HG03064 (cell line): ENCODE measurements at regions not wholly inside any gene's neighbourhood (a gene's known extent, or its start where the extent isn't known, plus 50 kb on each side); places are given as distances from the start of the nearest gene placed in this dataset.

ENCODE experiments used
- ATAC-seq: cut with Tn5 transposase; IDR thresholded peaks from one replicate; pipeline ENCODE4 v1.9.1; 2021; ENCODE audit warnings: low read depth; ENCODE audit not compliant: unreplicated experiment

GRCh38 chr14:51307551-51307950 is 67.5 kb downstream of the TMX1 start:
- ATAC-seq: no peak

- ATAC-seq: no peak
Observed at GRCh38 chr14:51308866-51309265, 68.8 kb downstream of the TMX1 start.

GRCh38 chr14:51310505-51310944 is 70.5 kb downstream of the TMX1 start:
- no peak for ATAC-seq

- ATAC-seq: no peak
Observed at GRCh38 chr14:51314321-51315015, 74.4 kb downstream of the TMX1 start.

GRCh38 chr14:51317373-51317772 is 77.3 kb downstream of the TMX1 start:
- ATAC-seq: no peak

- no peak for ATAC-seq
Observed at GRCh38 chr14:51318813-51319597, 79.0 kb downstream of the TMX1 start.

- ATAC-seq: no peak
Observed at GRCh38 chr14:51321036-51321435, 81.0 kb downstream of the TMX1 start.

GRCh38 chr14:51323492-51323891 is 83.4 kb downstream of the TMX1 start:
- ATAC-seq: no peak

- ATAC-seq: no peak
Observed at GRCh38 chr14:51327376-51327775, 87.3 kb downstream of the TMX1 start.

- no peak for ATAC-seq
Observed at GRCh38 chr14:51328064-51328771, 88.2 kb downstream of the TMX1 start.

GRCh38 chr14:51328772-51329353 is 88.8 kb downstream of the TMX1 start:
- ATAC-seq: no peak

GRCh38 chr14:51331486-51332367 is 91.7 kb downstream of the TMX1 start:
- ATAC-seq: no peak

- no peak for ATAC-seq
Observed at GRCh38 chr14:51333299-51333698, 93.3 kb downstream of the TMX1 start.

GRCh38 chr14:51333901-51334521 is 94.0 kb downstream of the TMX1 start:
- no peak for ATAC-seq

- ATAC-seq: no peak
Observed at GRCh38 chr14:51334566-51334965, 94.5 kb downstream of the TMX1 start.

GRCh38 chr14:51335531-51335930 is 95.5 kb downstream of the TMX1 start:
- no peak for ATAC-seq

GRCh38 chr14:51335961-51336723 is 96.1 kb downstream of the TMX1 start:
- no peak for ATAC-seq

GRCh38 chr14:51336734-51337133 is 96.7 kb downstream of the TMX1 start:
- no peak for ATAC-seq

- no peak for ATAC-seq
Observed at GRCh38 chr14:51337520-51337919, 97.5 kb downstream of the TMX1 start.
